22Rv1 (cell line): ENCODE measurements at regions not wholly inside any gene's neighbourhood (a gene's known extent, or its start where the extent isn't known, plus 50 kb on each side); places are given as distances from the start of the nearest gene placed in this dataset.

Experiments used
- CTCF ChIP-seq: fragments of 450-650 bp; IDR thresholded peaks from 2 replicates; pipeline ENCODE4 v1.5.1; 2017; ENCODE audit warnings: mild to moderate bottlenecking
- ZFX ChIP-seq: fragments of 450-650 bp; IDR thresholded peaks from 2 replicates; pipeline ENCODE4 v1.6.1; 2017; ENCODE audit warnings: antibody characterized with exemption, borderline replicate concordance

- no peak for TF ChIP-seq CTCF
- no peak for TF ChIP-seq ZFX
These were observed 814.5 kb upstream of the MIR17HG start for GRCh38 chr13:90532861-90533492.
